ENCODE measurements at regions not wholly inside any gene's neighbourhood (a gene's known extent, or its start where the extent isn't known, plus 50 kb on each side); places are given as distances from the start of the nearest gene placed in this dataset.

GRCh38 chr5:144017119-144017518 is 153.3 kb downstream of the YIPF5 start:
- no peak for TF ChIP-seq ZNF670 (tag by site-specific recombination; IDR thresholded peaks at IDR 0.05; ENCODE audit: low read depth)
- TF ChIP-seq REST (tag by site-specific recombination; IDR thresholded peaks at IDR 0.05), result no peak
- no peak for TF ChIP-seq PBX3 (CRISPR knock-in tag; IDR thresholded peaks at IDR 0.05)
- TF ChIP-seq ZBTB7A (tag by site-specific recombination; IDR thresholded peaks at IDR 0.05; ENCODE audit: low read depth), result no peak
- no peak for TF ChIP-seq KLF16 (tag by site-specific recombination; IDR thresholded peaks at IDR 0.05)
- no peak for TF ChIP-seq CTCF (tag by site-specific recombination; IDR thresholded peaks at IDR 0.05)
